ENCODE measurements at regions not wholly inside any gene's neighbourhood (a gene's known extent, or its start where the extent isn't known, plus 50 kb on each side); places are given as distances from the start of the nearest gene placed in this dataset.

- Histone ChIP-seq H3K27me3 (peaks cover 6% of the 10 kb centered on the region), H3K36me3 (replicated peaks in 1 of 2) (no peaks in the 10 kb centered on the region), H3K27ac (no peak overlapping the region), H3K9me3 (replicated peaks in 1 of 3) (no peaks in the 10 kb centered on the region), H3K4me1 (replicated peaks in 1 of 2) (no peaks in the 10 kb centered on the region), H3K4me3 (no peak overlapping the region)
- 72 to 84% (median 73%) methylated on average over 2 of the region's 2 CpGs for WGBS, 4 donors
- TF ChIP-seq CTCF (IDR thresholded peaks at IDR 0.05): no peak
- no peak for TF ChIP-seq POLR2A (IDR thresholded peaks at IDR 0.05)
- no peak for DNase-seq
- intact Hi-C loops (cut with DNase I): loop anchor here in 1 of 2 donors (10.0 kb wide), 1 partner anchor 331 kb away; no protein-coding TSS in a partner anchor
Measured at GRCh38 chr6:133183691-133184090, 57.5 kb upstream of the EYA4 start.

GRCh38 chr6:133184798-133185372 lies 56.3 kb upstream of the EYA4 start:
- Histone ChIP-seq H3K36me3 (replicated peaks in 1 of 2) (no peaks in the 10 kb centered on the region), H3K27ac (no peak overlapping the region), H3K9me3 (replicated peaks in 1 of 3) (no peaks in the 10 kb centered on the region), H3K27me3 (peaks cover 6% of the 10 kb centered on the region), H3K4me3 (no peak overlapping the region), H3K4me1 (replicated peaks in 1 of 2) (no peaks in the 10 kb centered on the region)
- TF ChIP-seq CTCF (IDR thresholded peaks at IDR 0.05) (peak in 5 of 6 experiments; percentile 12 to 58 (median 23)), POLR2A (IDR thresholded peaks at IDR 0.05) (no peak)
- DNase-seq: no peak
- intact Hi-C loops (cut with DNase I): loop anchor here in 1 of 2 donors (10.0 kb wide), 1 partner anchor 330 kb away; no protein-coding TSS in a partner anchor
- 19 to 28% (median 25%) methylated on average over 2 of the region's 2 CpGs for WGBS, 4 donors

- Histone ChIP-seq H3K4me1 (replicated peaks in 1 of 2) (no peaks in the 10 kb centered on the region), H3K36me3 (replicated peaks in 1 of 2) (no peaks in the 10 kb centered on the region), H3K9me3 (replicated peaks in 1 of 3) (no peaks in the 10 kb centered on the region), H3K4me3 (no peak overlapping the region), H3K27me3 (peaks cover 6% of the 10 kb centered on the region), H3K27ac (no peak overlapping the region)
- intact Hi-C loops (cut with DNase I): loop anchor here in 1 of 2 donors (10.0 kb wide), 1 partner anchor 329 kb away; no protein-coding TSS in a partner anchor
- 56 to 77% (median 75%) methylated on average over 4 of the region's 4 CpGs for WGBS, 4 donors
- DNase-seq: no peak
- no peak for TF ChIP-seq POLR2A (IDR thresholded peaks at IDR 0.05)
- no peak for TF ChIP-seq CTCF (IDR thresholded peaks at IDR 0.05)
Measured at GRCh38 chr6:133185731-133186130, 55.4 kb upstream of the EYA4 start.

GRCh38 chr6:133187114-133187513 lies 54.0 kb upstream of the EYA4 start:
- WGBS, 4 donors: 58 to 80% (median 69%) methylated on average over 2 of the region's 2 CpGs
- Histone ChIP-seq H3K4me3 (no peak overlapping the region), H3K4me1 (replicated peaks in 1 of 2) (no peaks in the 10 kb centered on the region), H3K9me3 (replicated peaks in 1 of 3) (no peaks in the 10 kb centered on the region), H3K36me3 (replicated peaks in 1 of 2) (no peaks in the 10 kb centered on the region), H3K27ac (no peak overlapping the region), H3K27me3 (peaks cover 6% of the 10 kb centered on the region)
- DNase-seq: no peak
- intact Hi-C loops (cut with DNase I): loop anchor here in 1 of 2 donors (10.0 kb wide), 1 partner anchor 328 kb away; no protein-coding TSS in a partner anchor
- TF ChIP-seq POLR2A (IDR thresholded peaks at IDR 0.05) (no peak), CTCF (IDR thresholded peaks at IDR 0.05) (no peak)
